HCT116 (cell line): ENCODE measurements at regions not wholly inside any gene's neighbourhood (a gene's known extent, or its start where the extent isn't known, plus 50 kb on each side); places are given as distances from the start of the nearest gene placed in this dataset.

ENCODE experiments used
- ATAC-seq: fragments of 200-7000 bp; cut with Tn5 transposase; 2 replicates; pipeline ENCODE4 v1.9.1; 2020; ENCODE audit warnings: mild to moderate bottlenecking, moderate library complexity
- BruUV-seq: library from RNA; stranded (reverse); fragments of 400-500 nt; replicated peaks from 2 replicates; lab custom pipeline; 2021; lab: Mats Ljungman, UMichigan
- CTCF ChIA-PET: fragments of 300-600 bp; sonication (Branson Sonifier 250); formaldehyde crosslinking; loops from one replicate; lab custom pipeline; 2021; ENCODE audit warnings: antibody characterized with exemption; lab: Charles Lee
- POLR2A ChIA-PET: fragments of 300-600, 350-600 bp; sonication (Branson Sonifier 250); formaldehyde crosslinking; loops from one replicate; lab custom pipeline; 2021; ENCODE audit warnings: antibody characterized with exemption; lab: Charles Lee
- RAD21 ChIA-PET, 2 experiments: fragments of 300-600 bp; sonication (Branson Sonifier 250); formaldehyde crosslinking; loops; one replicate each; lab custom pipeline; 2023; ENCODE audit warnings: low total read pairs in 2 of 2; ENCODE audit not compliant: uncharacterized antibody in 2 of 2, unreplicated experiment in 2 of 2, low non-redundant PET in 1 of 2; lab: Charles Lee
- DNase-seq: peaks from one replicate; pipeline ENCODE4 v3.0.0-alpha.2; 2010; ENCODE audit warnings: low read depth, low spot score
- H2AFZ ChIP-seq: fragments of 200-600 bp; shearing (Covaris generic), sonication (generic); 2 replicates; pipeline ENCODE4 v1.6.1; 2017; ENCODE audit warnings: low read depth, mixed run types, mixed read lengths, antibody characterized with exemption, low read length; ENCODE audit not compliant: poor library complexity, severe bottlenecking
- H3K27ac ChIP-seq: 2 replicates; pipeline ENCODE4 v1.5.1; 2012; ENCODE audit warnings: low read depth, low read length
- H3K27me3 ChIP-seq: fragments of 200-600 bp; sonication (generic); 2 replicates; pipeline ENCODE4 v1.6.1; 2016; ENCODE audit warnings: mixed run types, low read length, mixed read lengths; ENCODE audit not compliant: insufficient read depth
- H3K36me3 ChIP-seq, 2 experiments: fragments of 200-500 bp in 1 of 2; fragments of 200-600 bp in 1 of 2; sonication (Bioruptor generic) in 1 of 2; sonication (generic) in 1 of 2; 2 replicates each; pipeline versions ENCODE4 v1.5.1 to v1.6.1; 2014 to 2016; ENCODE audit warnings: low read length in 2 of 2, inconsistent platforms in 1 of 2, mixed read lengths in 1 of 2, mixed run types in 1 of 2; ENCODE audit not compliant: insufficient read depth in 2 of 2, control insufficient read depth in 1 of 2
- H3K4me1 ChIP-seq, 2 experiments: fragments of 200-600 bp in 1 of 2; sonication (generic) in 1 of 2; 2 replicates each; pipeline versions ENCODE4 v1.5.1 to v1.6.1; 2012 to 2017; ENCODE audit warnings: low read length in 2 of 2, inconsistent platforms in 1 of 2, mild to moderate bottlenecking in 1 of 2, mixed read lengths in 1 of 2, mixed run types in 1 of 2, moderate library complexity in 1 of 2; ENCODE audit not compliant: insufficient read depth in 2 of 2, control insufficient read depth in 1 of 2
- H3K4me2 ChIP-seq: fragments of 200-600 bp; sonication (generic); 2 replicates; pipeline ENCODE4 v1.6.1; 2017; ENCODE audit warnings: mixed run types, low read length, mixed read lengths
- H3K4me3 ChIP-seq, 2 experiments: fragments of 200-600 bp in 1 of 2; sonication (generic) in 1 of 2; replicated peaks in 1 of 2; 2 replicates each; pipeline ENCODE4 v1.5.1; 2011 to 2016; ENCODE audit warnings: low read length in 2 of 2, control low read depth in 1 of 2, low read depth in 1 of 2, mild to moderate bottlenecking in 1 of 2, mixed read lengths in 1 of 2, mixed run types in 1 of 2
- H3K79me2 ChIP-seq: fragments of 200-600 bp; sonication (generic); 2 replicates; pipeline ENCODE4 v1.6.1; 2017; ENCODE audit warnings: mild to moderate bottlenecking, mixed run types, low read length, moderate library complexity, mixed read lengths; ENCODE audit not compliant: insufficient read depth
- H3K9ac ChIP-seq: fragments of 200-600 bp; sonication (generic); 2 replicates; pipeline ENCODE4 v1.6.1; 2016; ENCODE audit warnings: low read length, mixed read lengths
- H3K9me2 ChIP-seq: fragments of 200-600 bp; sonication (generic), shearing (Covaris generic); 2 replicates; pipeline ENCODE4 v1.6.1; 2017; ENCODE audit warnings: mixed run types, mild to moderate bottlenecking, moderate library complexity; ENCODE audit not compliant: insufficient read depth
- H3K9me3 ChIP-seq, 2 experiments: fragments of 200-500 bp in 1 of 2; fragments of 200-600 bp in 1 of 2; sonication (Bioruptor generic) in 1 of 2; sonication (generic) in 1 of 2; 2 replicates each; pipeline ENCODE4 v1.6.1; 2014 to 2017; ENCODE audit warnings: low read length in 2 of 2, mixed read lengths in 2 of 2, inconsistent platforms in 1 of 2, low read depth in 1 of 2, mild to moderate bottlenecking in 1 of 2, mixed run types in 1 of 2, moderate library complexity in 1 of 2; ENCODE audit not compliant: control insufficient read depth in 1 of 2, insufficient read depth in 1 of 2
- H4K20me1 ChIP-seq: fragments of 200-600 bp; sonication (generic), shearing (Covaris generic); 2 replicates; pipeline ENCODE4 v1.6.1; 2017; ENCODE audit warnings: mixed run types, mild to moderate bottlenecking, moderate library complexity; ENCODE audit not compliant: insufficient read depth
- EGR1 ChIP-seq: IDR thresholded peaks from 2 replicates; pipeline ENCODE4 v1.6.1; 2012; ENCODE audit warnings: low read depth
- ELF1 ChIP-seq: IDR thresholded peaks from 2 replicates; pipeline ENCODE4 v1.6.1; 2012; ENCODE audit warnings: low read depth, borderline replicate concordance
- EZH2 ChIP-seq: fragments of 200-600 bp; sonication (generic); IDR thresholded peaks from 2 replicates; pipeline ENCODE4 v1.6.1; 2017; ENCODE audit warnings: antibody characterized with exemption, mixed run types
- EZH2phosphoT487 ChIP-seq: fragments of 200-600 bp; IDR thresholded peaks from 2 replicates; pipeline ENCODE4 v1.6.1; 2018; ENCODE audit warnings: antibody characterized with exemption, borderline replicate concordance
- JUND ChIP-seq: IDR thresholded peaks from 2 replicates; pipeline ENCODE4 v1.6.1; 2012
- POLR2A ChIP-seq: IDR thresholded peaks from 2 replicates; pipeline ENCODE4 v1.7.0; 2011; ENCODE audit warnings: borderline replicate concordance; ENCODE audit not compliant: insufficient read depth, insufficient read length; ENCODE audit errors: extremely low read depth
- POLR2AphosphoS5 ChIP-seq: IDR thresholded peaks from 2 replicates; pipeline ENCODE4 v1.6.1; 2011; ENCODE audit warnings: mild to moderate bottlenecking, low read depth, low read length, moderate library complexity
- RAD21 ChIP-seq: IDR thresholded peaks from 2 replicates; pipeline ENCODE4 v1.6.1; 2012; ENCODE audit warnings: low read depth, mild to moderate bottlenecking
- SIN3A ChIP-seq: IDR thresholded peaks from 2 replicates; pipeline ENCODE4 v1.6.1; 2012; ENCODE audit warnings: low read depth
- SP1 ChIP-seq: IDR thresholded peaks from 2 replicates; pipeline ENCODE4 v1.6.1; 2012; ENCODE audit warnings: low read depth
- SRF ChIP-seq: IDR thresholded peaks from 2 replicates; pipeline ENCODE4 v1.6.1; 2012; ENCODE audit warnings: low read depth
- ZFX ChIP-seq: fragments of 450-650 bp; IDR thresholded peaks from 2 replicates; pipeline ENCODE4 v1.6.1; 2017
- intact Hi-C: fragments of 100-400 bp; cut with micrococcal nuclease; formaldehyde crosslinking; loops from 2 replicates; pipeline ENCODE4 v1.10.0; 2022
- TF ChIP-seq, protein P1 (sequence below): IDR thresholded peaks from 2 replicates; pipeline ENCODE4 v1.6.1; 2011; ENCODE audit warnings: mild to moderate bottlenecking, low read length, moderate library complexity; ENCODE audit not compliant: insufficient replicate concordance; ENCODE audit errors: extremely low read depth
- TF ChIP-seq, protein P2 (sequence below): IDR thresholded peaks from 2 replicates; pipeline ENCODE4 v1.6.1; 2012; ENCODE audit warnings: low read depth
- TF ChIP-seq, protein P3 (sequence below): IDR thresholded peaks from 2 replicates; pipeline ENCODE4 v1.6.1; 2012

DNA sequence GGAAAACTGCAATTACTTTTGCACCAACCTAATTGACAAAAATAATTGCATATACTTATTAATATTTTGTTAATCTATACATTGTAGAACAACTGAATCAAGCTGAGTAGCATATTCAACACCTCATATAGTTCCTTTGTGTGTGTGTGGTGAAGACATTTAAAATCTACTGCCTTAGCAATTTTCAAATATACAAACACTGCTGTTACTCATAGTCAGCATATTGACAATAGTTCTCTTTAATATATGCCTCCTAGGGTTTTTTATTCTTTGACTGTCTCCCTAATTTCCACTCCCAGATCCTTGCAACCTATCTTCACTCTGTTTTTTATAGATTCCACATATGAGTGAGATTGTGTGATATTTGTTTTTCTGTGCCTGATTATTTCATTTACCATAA is 426.8 kb downstream of the PPARGC1A start:
- CTCF ChIA-PET = no interaction called here
- no peak overlapping the region for H3K4me2 ChIP-seq
- peaks cover 6 to 9% of the 10 kb centered on the region in 2 experiments; a peak in 2 of 4 replicates for H3K9me3 ChIP-seq
- TF ChIP-seq EZH2phosphoT487 (no peak), RAD21 (no peak), POLR2A (no peak), SRF (no peak), POLR2AphosphoS5 (no peak), EZH2 (no peak), SIN3A (no peak), ELF1 (no peak), SP1 (no peak), ZFX (no peak), EGR1 (no peak), JUND (no peak)
- TF ChIP-seq, protein P1, sequence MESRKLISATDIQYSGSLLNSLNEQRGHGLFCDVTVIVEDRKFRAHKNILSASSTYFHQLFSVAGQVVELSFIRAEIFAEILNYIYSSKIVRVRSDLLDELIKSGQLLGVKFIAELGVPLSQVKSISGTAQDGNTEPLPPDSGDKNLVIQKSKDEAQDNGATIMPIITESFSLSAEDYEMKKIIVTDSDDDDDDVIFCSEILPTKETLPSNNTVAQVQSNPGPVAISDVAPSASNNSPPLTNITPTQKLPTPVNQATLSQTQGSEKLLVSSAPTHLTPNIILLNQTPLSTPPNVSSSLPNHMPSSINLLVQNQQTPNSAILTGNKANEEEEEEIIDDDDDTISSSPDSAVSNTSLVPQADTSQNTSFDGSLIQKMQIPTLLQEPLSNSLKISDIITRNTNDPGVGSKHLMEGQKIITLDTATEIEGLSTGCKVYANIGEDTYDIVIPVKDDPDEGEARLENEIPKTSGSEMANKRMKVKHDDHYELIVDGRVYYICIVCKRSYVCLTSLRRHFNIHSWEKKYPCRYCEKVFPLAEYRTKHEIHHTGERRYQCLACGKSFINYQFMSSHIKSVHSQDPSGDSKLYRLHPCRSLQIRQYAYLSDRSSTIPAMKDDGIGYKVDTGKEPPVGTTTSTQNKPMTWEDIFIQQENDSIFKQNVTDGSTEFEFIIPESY = no peak
- TF ChIP-seq, protein P2, sequence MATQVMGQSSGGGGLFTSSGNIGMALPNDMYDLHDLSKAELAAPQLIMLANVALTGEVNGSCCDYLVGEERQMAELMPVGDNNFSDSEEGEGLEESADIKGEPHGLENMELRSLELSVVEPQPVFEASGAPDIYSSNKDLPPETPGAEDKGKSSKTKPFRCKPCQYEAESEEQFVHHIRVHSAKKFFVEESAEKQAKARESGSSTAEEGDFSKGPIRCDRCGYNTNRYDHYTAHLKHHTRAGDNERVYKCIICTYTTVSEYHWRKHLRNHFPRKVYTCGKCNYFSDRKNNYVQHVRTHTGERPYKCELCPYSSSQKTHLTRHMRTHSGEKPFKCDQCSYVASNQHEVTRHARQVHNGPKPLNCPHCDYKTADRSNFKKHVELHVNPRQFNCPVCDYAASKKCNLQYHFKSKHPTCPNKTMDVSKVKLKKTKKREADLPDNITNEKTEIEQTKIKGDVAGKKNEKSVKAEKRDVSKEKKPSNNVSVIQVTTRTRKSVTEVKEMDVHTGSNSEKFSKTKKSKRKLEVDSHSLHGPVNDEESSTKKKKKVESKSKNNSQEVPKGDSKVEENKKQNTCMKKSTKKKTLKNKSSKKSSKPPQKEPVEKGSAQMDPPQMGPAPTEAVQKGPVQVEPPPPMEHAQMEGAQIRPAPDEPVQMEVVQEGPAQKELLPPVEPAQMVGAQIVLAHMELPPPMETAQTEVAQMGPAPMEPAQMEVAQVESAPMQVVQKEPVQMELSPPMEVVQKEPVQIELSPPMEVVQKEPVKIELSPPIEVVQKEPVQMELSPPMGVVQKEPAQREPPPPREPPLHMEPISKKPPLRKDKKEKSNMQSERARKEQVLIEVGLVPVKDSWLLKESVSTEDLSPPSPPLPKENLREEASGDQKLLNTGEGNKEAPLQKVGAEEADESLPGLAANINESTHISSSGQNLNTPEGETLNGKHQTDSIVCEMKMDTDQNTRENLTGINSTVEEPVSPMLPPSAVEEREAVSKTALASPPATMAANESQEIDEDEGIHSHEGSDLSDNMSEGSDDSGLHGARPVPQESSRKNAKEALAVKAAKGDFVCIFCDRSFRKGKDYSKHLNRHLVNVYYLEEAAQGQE = no peak
- TF ChIP-seq, protein P3, sequence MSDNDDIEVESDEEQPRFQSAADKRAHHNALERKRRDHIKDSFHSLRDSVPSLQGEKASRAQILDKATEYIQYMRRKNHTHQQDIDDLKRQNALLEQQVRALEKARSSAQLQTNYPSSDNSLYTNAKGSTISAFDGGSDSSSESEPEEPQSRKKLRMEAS = no peak
- H4K20me1 ChIP-seq = no peaks in the 10 kb centered on the region
- DNase-seq = no peak
- no peak overlapping the region for H3K9ac ChIP-seq
- no peaks in the 10 kb centered on the region for H3K9me2 ChIP-seq
- no peaks in the 10 kb centered on the region for H3K27me3 ChIP-seq
- no peak for ATAC-seq
- intact Hi-C loops = no loop called here
- BruUV-seq = no TSS peak
- H2AFZ ChIP-seq = no peak overlapping the region
- POLR2A ChIA-PET = no interaction called here
- RAD21 ChIA-PET = no interaction called here
- no peaks in the 10 kb centered on the region for H3K36me3 ChIP-seq
- no peak overlapping the region for H3K27ac ChIP-seq
- no peak overlapping the region for H3K4me3 ChIP-seq
- H3K79me2 ChIP-seq = no peaks in the 10 kb centered on the region
- no peaks in the 10 kb centered on the region for H3K4me1 ChIP-seq
